ENCODE measurements at regions not wholly inside any gene's neighbourhood (a gene's known extent, or its start where the extent isn't known, plus 50 kb on each side); places are given as distances from the start of the nearest gene placed in this dataset.

DNA sequence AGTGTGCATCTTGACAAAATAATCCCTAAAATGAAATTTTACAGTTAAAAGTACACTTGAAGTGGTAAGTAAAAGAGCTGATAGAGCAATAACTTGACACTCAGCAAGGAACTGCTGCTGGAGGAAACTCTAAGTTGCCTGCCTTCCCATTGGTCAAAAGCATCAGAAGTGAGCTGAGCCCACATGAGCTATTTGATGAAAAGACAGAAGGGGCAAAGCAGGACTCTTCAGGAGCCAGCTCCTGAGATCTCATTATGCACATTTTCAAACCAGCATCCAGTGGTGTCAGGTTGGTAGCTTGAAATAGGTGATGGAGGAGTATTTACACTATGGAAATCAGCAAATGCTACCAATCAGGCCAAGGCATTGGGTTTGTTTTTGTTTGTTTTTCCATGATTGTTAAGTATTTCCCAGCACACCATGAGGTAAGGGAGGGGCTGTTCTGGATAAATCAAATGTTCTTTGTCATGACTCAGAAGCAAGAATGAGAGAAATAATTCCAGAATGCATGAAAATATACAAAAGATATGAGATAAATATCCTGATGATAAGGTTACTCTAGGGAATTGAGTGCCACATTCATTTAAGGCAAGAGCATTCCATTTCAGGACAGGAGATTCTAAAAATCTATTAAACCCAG, 316.6 kb downstream of the SNX13 start:
- no peak for DNase-seq (ENCODE audit: low read depth)
- CTCF ChIA-PET, result interaction anchor here (0.7 to 1.7 kb wide), 4 partner anchors 11 to 321 kb away, joined by 3 to 4 read pairs (median 3); no protein-coding TSS in a partner anchor
- TF ChIP-seq, protein P1, sequence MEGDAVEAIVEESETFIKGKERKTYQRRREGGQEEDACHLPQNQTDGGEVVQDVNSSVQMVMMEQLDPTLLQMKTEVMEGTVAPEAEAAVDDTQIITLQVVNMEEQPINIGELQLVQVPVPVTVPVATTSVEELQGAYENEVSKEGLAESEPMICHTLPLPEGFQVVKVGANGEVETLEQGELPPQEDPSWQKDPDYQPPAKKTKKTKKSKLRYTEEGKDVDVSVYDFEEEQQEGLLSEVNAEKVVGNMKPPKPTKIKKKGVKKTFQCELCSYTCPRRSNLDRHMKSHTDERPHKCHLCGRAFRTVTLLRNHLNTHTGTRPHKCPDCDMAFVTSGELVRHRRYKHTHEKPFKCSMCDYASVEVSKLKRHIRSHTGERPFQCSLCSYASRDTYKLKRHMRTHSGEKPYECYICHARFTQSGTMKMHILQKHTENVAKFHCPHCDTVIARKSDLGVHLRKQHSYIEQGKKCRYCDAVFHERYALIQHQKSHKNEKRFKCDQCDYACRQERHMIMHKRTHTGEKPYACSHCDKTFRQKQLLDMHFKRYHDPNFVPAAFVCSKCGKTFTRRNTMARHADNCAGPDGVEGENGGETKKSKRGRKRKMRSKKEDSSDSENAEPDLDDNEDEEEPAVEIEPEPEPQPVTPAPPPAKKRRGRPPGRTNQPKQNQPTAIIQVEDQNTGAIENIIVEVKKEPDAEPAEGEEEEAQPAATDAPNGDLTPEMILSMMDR (IDR thresholded peaks at IDR 0.05; ENCODE audit: insufficient read depth, low read depth, low read length), result no peak
- H3K27me3 ChIP-seq (ENCODE audit: control insufficient read depth, insufficient read depth, low read length), result no peaks in the 10 kb centered on the region
- POLR2A ChIA-PET, result interaction anchor here (0.5 to 0.6 kb wide), 3 partner anchors 10 to 522 kb away, joined by 3 to 4 read pairs (median 3); no protein-coding TSS in a partner anchor
- H3K36me3 ChIP-seq (ENCODE audit: control insufficient read depth, insufficient read depth, low read length), result no peaks in the 10 kb centered on the region
- H3K4me3 ChIP-seq (ENCODE audit: low read depth, low read length), result no peak overlapping the region

DNA sequence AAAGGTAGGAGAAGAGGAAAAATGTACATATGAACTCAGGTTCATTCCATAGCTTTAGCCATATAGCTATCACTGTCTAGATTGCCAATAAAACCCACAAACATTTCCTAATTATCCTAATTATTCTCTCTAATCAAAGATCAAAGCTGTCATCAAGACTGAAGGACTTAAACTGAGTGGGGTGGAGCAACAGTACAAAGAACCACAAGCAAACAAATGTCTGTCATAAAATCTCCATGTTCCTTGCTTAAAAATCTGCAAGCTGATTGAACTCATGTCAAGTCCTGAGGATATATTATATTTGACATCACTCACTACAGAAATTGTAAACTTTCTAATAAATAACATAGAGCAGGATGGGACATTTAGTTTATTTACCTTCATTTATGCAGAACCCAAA, 315.9 kb downstream of the SNX13 start:
- TF ChIP-seq, protein P1 (IDR thresholded peaks at IDR 0.05; ENCODE audit: insufficient read depth, low read depth, low read length), result no peak
- H3K36me3 ChIP-seq (ENCODE audit: control insufficient read depth, insufficient read depth, low read length), result no peaks in the 10 kb centered on the region
- DNase-seq (ENCODE audit: low read depth), result no peak
- no peaks in the 10 kb centered on the region for H3K27me3 ChIP-seq (ENCODE audit: control insufficient read depth, insufficient read depth, low read length)
- no peak overlapping the region for H3K4me3 ChIP-seq (ENCODE audit: low read depth, low read length)
- ChIA-PET CTCF (interaction anchor here (1.1 to 1.7 kb wide), 2 partner anchors 16 to 322 kb away, joined by 3 to 4 read pairs; no protein-coding TSS in a partner anchor), POLR2A (no interaction called here)

DNA sequence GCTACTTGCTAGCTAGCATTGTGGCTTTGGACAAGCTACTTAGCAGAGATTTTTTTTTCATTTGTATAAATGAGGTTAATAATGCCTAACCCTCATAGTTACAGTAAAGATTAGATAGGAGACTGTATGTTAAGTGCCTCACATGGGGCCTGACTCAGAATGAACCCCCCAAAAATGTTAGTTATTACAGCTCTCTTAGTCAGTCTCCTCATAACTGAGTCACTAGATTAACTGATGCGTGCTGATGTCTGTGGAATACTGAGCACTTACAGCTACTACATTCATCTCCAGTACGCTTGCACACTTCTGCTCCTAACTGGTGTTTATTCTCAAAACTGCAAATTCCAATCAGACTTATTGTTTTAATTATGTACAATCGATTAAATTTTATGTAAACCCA, 315.3 kb downstream of the SNX13 start:
- CTCF ChIA-PET, result interaction anchor here (1.7 kb wide), 1 partner anchor 323 kb away, joined by 3 read pairs; no protein-coding TSS in a partner anchor

DNA sequence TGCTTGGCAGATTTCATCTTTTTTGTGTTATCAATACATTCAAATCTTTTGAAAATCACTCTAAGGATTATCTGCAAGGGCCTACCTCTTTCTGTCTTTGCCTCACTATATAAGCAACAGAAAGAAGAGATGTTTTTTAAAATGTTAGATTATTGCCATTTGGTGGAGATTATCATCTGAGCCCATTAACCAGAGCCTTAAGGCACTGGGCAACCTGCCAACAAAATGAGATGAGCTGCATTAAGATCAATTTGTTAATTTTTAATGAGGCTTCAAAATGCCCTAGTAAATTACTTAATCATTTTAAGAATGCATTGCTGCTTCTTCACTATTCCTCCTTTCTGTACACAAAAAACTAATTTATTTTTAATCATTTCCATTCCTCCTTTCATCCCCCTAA, 314.1 kb downstream of the SNX13 start:
- ChIA-PET POLR2A (no interaction called here), CTCF (no interaction called here)
- Histone ChIP-seq H3K36me3 (ENCODE audit: control insufficient read depth, insufficient read depth, low read length) (no peaks in the 10 kb centered on the region), H3K27me3 (ENCODE audit: control insufficient read depth, insufficient read depth, low read length) (no peaks in the 10 kb centered on the region), H3K4me3 (ENCODE audit: low read depth, low read length) (no peak overlapping the region)
- TF ChIP-seq, protein P1 (IDR thresholded peaks at IDR 0.05; ENCODE audit: insufficient read depth, low read depth, low read length), result no peak
- DNase-seq (ENCODE audit: low read depth), result no peak

More for the DNA sequence above, 315.3 kb downstream of the SNX13 start:
- Histone ChIP-seq H3K4me3 (ENCODE audit: low read depth, low read length) (no peak overlapping the region), H3K27me3 (ENCODE audit: control insufficient read depth, insufficient read depth, low read length) (no peaks in the 10 kb centered on the region), H3K36me3 (ENCODE audit: control insufficient read depth, insufficient read depth, low read length) (no peaks in the 10 kb centered on the region)
- POLR2A ChIA-PET, result no interaction called here
- peak; percentile 63 for DNase-seq (ENCODE audit: low read depth)
- TF ChIP-seq, protein P1 (IDR thresholded peaks at IDR 0.05; ENCODE audit: insufficient read depth, low read depth, low read length), result no peak

DNA sequence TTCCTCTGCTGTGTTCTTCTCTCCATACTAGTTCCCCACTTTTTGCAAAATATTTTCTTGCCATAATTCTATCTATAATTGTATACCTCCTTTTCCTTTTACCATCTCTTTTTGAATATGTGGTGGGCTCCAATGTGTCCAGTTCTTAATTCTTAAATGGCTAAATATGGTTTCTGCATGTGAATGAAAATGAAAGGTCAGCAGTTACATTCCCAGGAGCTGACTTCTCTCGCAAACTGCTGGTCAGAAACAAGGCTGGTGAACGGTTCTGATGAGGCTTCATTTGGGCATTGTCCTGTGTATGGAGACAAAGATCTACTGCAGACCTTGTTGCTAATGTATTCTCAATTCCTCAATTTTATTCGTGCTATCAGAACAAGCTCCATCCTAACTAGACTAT, 309.2 kb downstream of the SNX13 start:
- no peaks in the 10 kb centered on the region for H3K36me3 ChIP-seq (ENCODE audit: control insufficient read depth, insufficient read depth, low read length)
- TF ChIP-seq, protein P1 (IDR thresholded peaks at IDR 0.05; ENCODE audit: insufficient read depth, low read depth, low read length), result no peak
- ChIA-PET POLR2A (no interaction called here), CTCF (interaction anchor here (0.8 to 2.4 kb wide), 4 partner anchors 11 to 328 kb away, joined by 3 to 6 read pairs (median 5); no protein-coding TSS in a partner anchor)
- H3K4me3 ChIP-seq (ENCODE audit: low read depth, low read length), result no peak overlapping the region
- no peak for DNase-seq (ENCODE audit: low read depth)
- H3K27me3 ChIP-seq (ENCODE audit: control insufficient read depth, insufficient read depth, low read length), result no peaks in the 10 kb centered on the region

All from BJ (cell line).